ENCODE measurements at regions not wholly inside any gene's neighbourhood (a gene's known extent, or its start where the extent isn't known, plus 50 kb on each side); places are given as distances from the start of the nearest gene placed in this dataset.
A peak's percentile ranks its signal among the peaks of the same experiment; 100 is the strongest.

GRCh38 chr18:22486667-22487066, 69.0 kb upstream of the CTAGE1 start:
- no peak for DNase-seq (ENCODE audit: low spot score)
- POLR2A ChIA-PET, result interaction anchor here (0.5 kb wide), 1 partner anchor 27 kb away, joined by 3 read pairs; no protein-coding TSS in a partner anchor
- H3K4me1 Mint-ChIP-seq, result no peaks in the 10 kb centered on the region
- no peak overlapping the region for H3K4me3 Mint-ChIP-seq
- TF ChIP-seq EMX1 (CRISPR knock-in tag; IDR thresholded peaks at IDR 0.05), result no peak
- no peaks in the 10 kb centered on the region for H3K27me3 Mint-ChIP-seq (ENCODE audit: low read depth)
- CTCF ChIA-PET, result no interaction called here
- no peaks in the 10 kb centered on the region for H3K36me3 Mint-ChIP-seq
- peaks cover 1% of the 10 kb centered on the region; the same call in 1 of the 2 replicates for H3K9me3 Mint-ChIP-seq
- no peak overlapping the region for H3K27ac Mint-ChIP-seq
- no peak for ATAC-seq

- Mint-ChIP-seq H3K9me3 (no peaks in the 10 kb centered on the region), H3K4me1 (no peaks in the 10 kb centered on the region), H3K4me3 (no peak overlapping the region), H3K27ac (no peak overlapping the region), H3K27me3 (ENCODE audit: low read depth) (no peaks in the 10 kb centered on the region), H3K36me3 (no peaks in the 10 kb centered on the region)
- TF ChIP-seq NR1H2 (CRISPR knock-in tag; IDR thresholded peaks at IDR 0.05), result no peak
- TF ChIP-seq E2F4 (CRISPR knock-in tag; IDR thresholded peaks at IDR 0.05; ENCODE audit: borderline replicate concordance, low read depth), result no peak
- no peak for TF ChIP-seq FOXJ3 (CRISPR knock-in tag; IDR thresholded peaks at IDR 0.05; ENCODE audit: borderline replicate concordance)
- DNase-seq (ENCODE audit: low spot score) (no peak), ATAC-seq (no peak)
- CTCF ChIA-PET, result no interaction called here
- POLR2A ChIA-PET, result no interaction called here
Measured at GRCh38 chr18:22488554-22488953, 70.8 kb upstream of the CTAGE1 start.

GRCh38 chr18:22489704-22490103, 72.0 kb upstream of the CTAGE1 start:
- Mint-ChIP-seq H3K27me3 (ENCODE audit: low read depth) (no peaks in the 10 kb centered on the region), H3K9me3 (no peaks in the 10 kb centered on the region), H3K4me3 (no peak overlapping the region), H3K36me3 (no peaks in the 10 kb centered on the region), H3K27ac (no peak overlapping the region), H3K4me1 (no peaks in the 10 kb centered on the region)
- DNase-seq (ENCODE audit: low spot score) (no peak), ATAC-seq (no peak)
- ChIA-PET POLR2A (no interaction called here), CTCF (interaction anchor here (1.1 kb wide), 1 partner anchor 215 kb away, joined by 3 read pairs; no protein-coding TSS in a partner anchor)
- TF ChIP-seq FOXJ3 (CRISPR knock-in tag; IDR thresholded peaks at IDR 0.05; ENCODE audit: borderline replicate concordance), result no peak

- DNase-seq (ENCODE audit: low spot score) (no peak), ATAC-seq (peak; percentile 47; the same call in 1 of the 2 replicates)
- no peaks in the 10 kb centered on the region for H3K9me3 Mint-ChIP-seq
- H3K4me3 Mint-ChIP-seq, result no peak overlapping the region
- POLR2A ChIA-PET, result no interaction called here
- H3K27ac Mint-ChIP-seq, result no peak overlapping the region
- no peaks in the 10 kb centered on the region for H3K27me3 Mint-ChIP-seq (ENCODE audit: low read depth)
- no peaks in the 10 kb centered on the region for H3K36me3 Mint-ChIP-seq
- H3K4me1 Mint-ChIP-seq, result no peaks in the 10 kb centered on the region
- TF ChIP-seq ARID4B (CRISPR knock-in tag; IDR thresholded peaks at IDR 0.05; ENCODE audit: borderline replicate concordance) (no peak), ZNF416 (CRISPR knock-in tag; IDR thresholded peaks at IDR 0.05) (no peak)
- CTCF ChIA-PET, result interaction anchor here (0.8 to 1.1 kb wide), 3 partner anchors 72 to 214 kb away, joined by 3 to 4 read pairs (median 3); no protein-coding TSS in a partner anchor
Measured at GRCh38 chr18:22490429-22490846, 72.7 kb upstream of the CTAGE1 start.

- CTCF ChIA-PET, result no interaction called here
- H3K4me1 Mint-ChIP-seq, result no peaks in the 10 kb centered on the region
- TF ChIP-seq SOX15 (CRISPR knock-in tag; IDR thresholded peaks at IDR 0.05), result no peak
- no peak for TF ChIP-seq ATF6 (CRISPR knock-in tag; IDR thresholded peaks at IDR 0.05)
- no peak for TF ChIP-seq ZNF263 (CRISPR knock-in tag; IDR thresholded peaks at IDR 0.05; ENCODE audit: low read depth)
- no peak for TF ChIP-seq ATF3 (CRISPR knock-in tag; conservative IDR thresholded peaks at IDR 0.05)
- no peak for TF ChIP-seq CBFB (CRISPR knock-in tag; IDR thresholded peaks at IDR 0.05; ENCODE audit: low read depth)
- no peak for TF ChIP-seq IRF2 (CRISPR knock-in tag; IDR thresholded peaks at IDR 0.05; ENCODE audit: borderline replicate concordance, low read depth)
- no peak for TF ChIP-seq PRDM15 (CRISPR knock-in tag; IDR thresholded peaks at IDR 0.05)
Measured at GRCh38 chr18:22493255-22493654, 75.5 kb upstream of the CTAGE1 start.

More at GRCh38 chr18:22493255-22493654, 75.5 kb upstream of the CTAGE1 start:
- POLR2A ChIA-PET, result no interaction called here
- H3K36me3 Mint-ChIP-seq, result peaks cover 5% of the 10 kb centered on the region
- no peak for DNase-seq (ENCODE audit: low spot score)
- ATAC-seq, result no peak
- no peak overlapping the region for H3K4me3 Mint-ChIP-seq
- peaks cover 26% of the 10 kb centered on the region for H3K9me3 Mint-ChIP-seq
- H3K27me3 Mint-ChIP-seq (ENCODE audit: low read depth), result no peaks in the 10 kb centered on the region; the same call in 1 of the 2 replicates
- no peak overlapping the region for H3K27ac Mint-ChIP-seq

Data from WTC11 (cell line).